ENCODE measurements at regions not wholly inside any gene's neighbourhood (a gene's known extent, or its start where the extent isn't known, plus 50 kb on each side); places are given as distances from the start of the nearest gene placed in this dataset.
A peak's percentile ranks its signal among the peaks of the same experiment; 100 is the strongest.
"Not testable (repeated sequence)": the region's sequence is repeated elsewhere in the genome, so short reads cannot be mapped to it uniquely, and the experiment has no call there.

- DNase-seq (ENCODE audit: low read depth) = no peak
Measured at GRCh38 chr6:140669321-140669720, 1294.9 kb upstream of the CITED2 start.

- no peak for DNase-seq (ENCODE audit: low read depth)
Measured at GRCh38 chr6:140663772-140664171, 1289.3 kb upstream of the CITED2 start.

GRCh38 chr6:140663094-140663493 is 1288.6 kb upstream of the CITED2 start:
- DNase-seq (ENCODE audit: low read depth) = no peak

GRCh38 chr6:140661691-140662090 is 1287.2 kb upstream of the CITED2 start:
- peak; percentile 17 for DNase-seq (ENCODE audit: low read depth)

- DNase-seq (ENCODE audit: low read depth) = no peak
Measured at GRCh38 chr6:140660295-140660694, 1285.8 kb upstream of the CITED2 start.

- no peak for DNase-seq (ENCODE audit: low read depth)
Measured at GRCh38 chr6:140653972-140654371, 1279.5 kb upstream of the CITED2 start.

- no peak for DNase-seq (ENCODE audit: low read depth)
Measured at GRCh38 chr6:140653506-140653905, 1279.1 kb upstream of the CITED2 start.

GRCh38 chr6:140649502-140649901 is 1275.1 kb upstream of the CITED2 start:
- not testable (repeated sequence) for DNase-seq (ENCODE audit: low read depth)

- DNase-seq (ENCODE audit: low read depth) = not testable (repeated sequence)
Measured at GRCh38 chr6:140647322-140647721, 1272.9 kb upstream of the CITED2 start.

- no peak for DNase-seq (ENCODE audit: low read depth)
Measured at GRCh38 chr6:140644017-140644416, 1269.6 kb upstream of the CITED2 start.

GRCh38 chr6:140641412-140641811 is 1267.0 kb upstream of the CITED2 start:
- DNase-seq (ENCODE audit: low read depth) = no peak

GRCh38 chr6:140636908-140637402 is 1262.5 kb upstream of the CITED2 start:
- DNase-seq (ENCODE audit: low read depth) = no peak

GRCh38 chr6:140636271-140636907 is 1261.9 kb upstream of the CITED2 start:
- no peak for DNase-seq (ENCODE audit: low read depth)

GRCh38 chr6:140627002-140627401 is 1252.6 kb upstream of the CITED2 start:
- DNase-seq (ENCODE audit: low read depth) = no peak

GRCh38 chr6:140623498-140623897 is 1249.0 kb upstream of the CITED2 start:
- peak; percentile 83 for DNase-seq (ENCODE audit: low read depth)

- DNase-seq (ENCODE audit: low read depth) = no peak
Measured at GRCh38 chr6:140620496-140620895, 1246.0 kb upstream of the CITED2 start.

GRCh38 chr6:140609956-140610355 is 1235.5 kb upstream of the CITED2 start:
- no peak for DNase-seq (ENCODE audit: low read depth)

- DNase-seq (ENCODE audit: low read depth) = no peak
Measured at GRCh38 chr6:140609321-140609720, 1234.9 kb upstream of the CITED2 start.

GRCh38 chr6:140604786-140605185 is 1230.3 kb upstream of the CITED2 start:
- peak; percentile 58 for DNase-seq (ENCODE audit: low read depth)

GRCh38 chr6:140602431-140603248 is 1228.2 kb upstream of the CITED2 start:
- DNase-seq (ENCODE audit: low read depth) = peak; percentile 14

GRCh38 chr6:140601021-140601808 is 1226.8 kb upstream of the CITED2 start:
- peak; percentile 22 for DNase-seq (ENCODE audit: low read depth)

GRCh38 chr6:140599916-140600315 is 1225.5 kb upstream of the CITED2 start:
- DNase-seq (ENCODE audit: low read depth) = no peak

- DNase-seq (ENCODE audit: low read depth) = no peak
Measured at GRCh38 chr6:140597181-140597580, 1222.7 kb upstream of the CITED2 start.
